HG03045 (cell line): ENCODE measurements at regions not wholly inside any gene's neighbourhood (a gene's known extent, or its start where the extent isn't known, plus 50 kb on each side); places are given as distances from the start of the nearest gene placed in this dataset.
"Not testable (repeated sequence)": the region's sequence is repeated elsewhere in the genome, so short reads cannot be mapped to it uniquely, and the experiment has no call there.

Experiments
- ATAC-seq: cut with Tn5 transposase; IDR thresholded peaks from one replicate; pipeline ENCODE4 v1.9.1; 2021; ENCODE audit warnings: mild to moderate bottlenecking, moderate library complexity; ENCODE audit not compliant: unreplicated experiment

DNA sequence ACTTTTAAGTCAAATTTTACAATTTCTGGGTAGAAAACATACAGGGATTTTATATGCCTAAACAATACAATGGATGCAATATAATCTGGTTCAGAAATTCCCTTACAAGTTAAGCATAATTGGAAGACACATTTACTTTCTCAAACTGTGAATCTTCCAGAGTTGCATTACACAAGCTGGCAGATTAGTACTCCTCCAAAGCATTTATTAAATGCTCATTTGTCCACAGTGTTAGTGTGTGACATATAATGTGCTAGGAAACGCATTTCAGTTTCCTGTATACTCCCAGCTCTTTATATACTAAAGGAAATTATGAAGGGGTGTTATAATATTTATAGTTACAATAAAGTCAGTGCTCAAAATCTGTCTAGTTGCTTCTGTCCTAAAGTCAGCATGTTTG, 239.0 kb upstream of the FIGN start:
- no peak for ATAC-seq

DNA sequence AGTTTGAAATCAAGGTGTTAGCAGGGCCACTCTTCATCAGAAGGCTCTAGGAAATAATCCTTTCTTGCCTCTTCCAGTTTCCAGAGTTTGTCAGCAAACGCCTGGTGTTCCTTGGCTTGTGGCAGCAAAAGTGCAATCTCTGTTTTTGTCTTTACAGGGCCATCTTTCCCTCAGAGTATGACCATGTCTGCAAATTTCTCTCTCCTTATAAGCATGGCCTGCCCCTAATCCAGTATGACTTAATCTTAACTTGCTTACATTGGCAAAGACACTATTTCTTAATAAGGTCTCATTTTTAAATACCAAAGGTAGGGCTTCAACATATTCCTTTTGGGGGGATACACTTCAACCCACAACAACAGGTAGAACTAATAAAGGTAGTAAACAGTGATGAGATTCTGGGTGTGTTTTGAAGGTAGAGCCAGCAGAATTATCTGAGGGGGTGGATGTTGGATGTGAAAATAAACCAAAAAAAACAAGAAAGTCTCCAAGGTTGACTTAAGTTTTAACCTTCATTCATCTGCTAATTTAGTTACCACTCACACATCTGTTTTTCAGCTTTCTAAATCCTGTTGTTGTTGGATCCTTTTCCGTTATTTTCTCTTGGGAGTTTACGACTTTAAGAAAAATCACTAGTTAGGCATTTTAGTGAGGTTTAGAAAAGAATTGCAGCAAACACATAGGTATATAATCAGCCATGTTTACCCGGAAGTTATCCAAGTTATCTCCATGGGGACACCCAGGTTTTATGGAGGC, 234.4 kb upstream of the FIGN start:
- no peak for ATAC-seq

DNA sequence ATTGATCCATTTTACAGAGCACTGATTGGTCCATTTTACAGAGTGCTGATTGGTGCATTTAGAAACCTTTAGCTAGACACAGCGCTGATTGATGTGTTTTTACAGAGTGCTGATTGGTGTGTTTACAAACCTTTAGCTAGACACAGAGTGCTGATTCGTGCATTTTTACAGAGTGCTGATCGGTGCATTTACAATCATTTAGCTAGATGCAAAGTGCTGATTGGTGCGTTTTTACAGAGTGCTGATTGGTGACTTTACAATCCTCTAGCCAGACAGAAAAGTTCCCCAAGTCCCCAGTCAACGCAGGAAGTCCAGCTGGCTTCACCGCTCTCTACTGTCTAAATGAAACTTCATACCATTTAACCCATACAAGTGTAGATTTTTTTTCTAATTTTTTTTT, 228.5 kb upstream of the FIGN start:
- not testable (repeated sequence) for ATAC-seq

DNA sequence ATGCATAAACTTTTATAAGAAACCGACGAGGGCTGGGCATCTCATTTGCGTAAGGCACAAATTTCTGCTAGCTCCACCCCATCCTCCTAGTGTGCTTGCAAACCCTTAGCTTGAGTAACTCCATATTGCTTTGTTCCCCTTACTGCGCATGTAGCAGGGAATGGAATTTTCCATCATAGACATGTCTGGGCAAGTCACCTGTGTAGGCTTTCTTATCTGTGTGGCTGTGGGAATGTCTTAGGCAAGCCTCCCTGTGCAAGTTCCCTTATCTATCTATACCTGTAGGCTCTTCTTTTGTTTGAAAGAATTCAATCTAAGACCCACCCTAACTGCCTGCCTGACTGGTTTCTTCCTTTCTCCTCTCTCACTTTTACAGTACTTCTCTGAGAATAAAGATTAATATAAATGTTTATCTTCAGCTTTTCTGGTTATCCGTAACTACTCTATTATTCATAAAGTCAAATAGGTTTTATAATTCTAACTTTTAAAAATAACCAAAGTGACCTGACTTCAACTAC, 217.6 kb upstream of the FIGN start:
- no peak for ATAC-seq

DNA sequence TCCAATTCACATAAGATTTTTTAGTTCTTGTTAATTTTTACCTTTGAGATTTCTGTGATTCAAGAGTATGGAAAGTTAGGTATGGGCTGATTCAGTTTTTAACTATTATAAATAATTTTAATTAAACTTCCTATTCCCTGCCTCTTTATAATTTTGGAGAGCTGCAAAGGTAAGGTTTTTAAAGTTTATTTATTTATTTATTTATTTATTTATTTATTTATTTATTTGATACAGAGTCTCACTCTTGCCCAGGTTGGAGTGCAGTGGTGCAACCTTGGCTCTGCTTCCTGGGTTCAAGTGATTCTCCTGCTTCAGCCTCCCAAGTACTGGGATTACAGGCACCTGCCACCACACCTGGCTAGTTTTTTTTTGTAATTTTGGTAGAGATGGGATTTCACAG, 215.5 kb upstream of the FIGN start:
- ATAC-seq, result no peak

DNA sequence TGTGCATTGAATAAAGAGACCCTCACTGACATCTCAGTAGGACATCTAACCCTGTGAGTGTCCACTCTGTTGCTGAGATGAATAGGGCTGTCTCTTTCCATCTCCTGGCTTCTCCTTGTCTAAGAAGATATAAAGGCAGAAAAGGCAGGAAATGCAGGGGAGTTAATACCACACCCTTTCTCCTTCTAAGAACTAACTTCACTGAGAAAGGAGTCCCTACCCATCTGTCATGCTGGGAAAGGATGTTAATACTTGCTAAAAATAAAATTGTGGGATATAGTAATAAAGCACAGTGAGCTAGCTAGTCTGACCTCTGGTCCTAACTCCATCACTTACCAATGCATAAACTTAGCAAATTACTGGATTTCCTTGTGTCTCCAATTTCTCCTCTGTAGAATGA, 213.9 kb upstream of the FIGN start:
- no peak for ATAC-seq

DNA sequence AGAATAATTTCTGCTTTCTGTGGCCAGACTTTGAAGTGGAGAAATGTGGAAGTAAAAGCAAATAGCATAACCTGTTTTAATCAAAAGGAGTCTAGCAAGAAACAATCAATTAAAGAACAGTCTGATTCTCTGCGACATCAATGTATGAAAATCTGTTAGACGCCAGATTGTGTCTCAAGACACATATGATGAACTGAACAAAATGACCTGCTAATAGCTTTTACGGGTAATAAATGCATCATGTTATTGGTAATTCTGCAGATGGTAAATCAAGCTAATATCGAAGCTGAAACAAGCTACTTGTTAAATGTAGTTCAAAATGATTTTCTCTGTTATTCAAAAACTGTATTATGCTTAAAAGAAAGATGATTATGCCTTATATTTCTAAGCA, 208.5 kb upstream of the FIGN start:
- no peak for ATAC-seq

DNA sequence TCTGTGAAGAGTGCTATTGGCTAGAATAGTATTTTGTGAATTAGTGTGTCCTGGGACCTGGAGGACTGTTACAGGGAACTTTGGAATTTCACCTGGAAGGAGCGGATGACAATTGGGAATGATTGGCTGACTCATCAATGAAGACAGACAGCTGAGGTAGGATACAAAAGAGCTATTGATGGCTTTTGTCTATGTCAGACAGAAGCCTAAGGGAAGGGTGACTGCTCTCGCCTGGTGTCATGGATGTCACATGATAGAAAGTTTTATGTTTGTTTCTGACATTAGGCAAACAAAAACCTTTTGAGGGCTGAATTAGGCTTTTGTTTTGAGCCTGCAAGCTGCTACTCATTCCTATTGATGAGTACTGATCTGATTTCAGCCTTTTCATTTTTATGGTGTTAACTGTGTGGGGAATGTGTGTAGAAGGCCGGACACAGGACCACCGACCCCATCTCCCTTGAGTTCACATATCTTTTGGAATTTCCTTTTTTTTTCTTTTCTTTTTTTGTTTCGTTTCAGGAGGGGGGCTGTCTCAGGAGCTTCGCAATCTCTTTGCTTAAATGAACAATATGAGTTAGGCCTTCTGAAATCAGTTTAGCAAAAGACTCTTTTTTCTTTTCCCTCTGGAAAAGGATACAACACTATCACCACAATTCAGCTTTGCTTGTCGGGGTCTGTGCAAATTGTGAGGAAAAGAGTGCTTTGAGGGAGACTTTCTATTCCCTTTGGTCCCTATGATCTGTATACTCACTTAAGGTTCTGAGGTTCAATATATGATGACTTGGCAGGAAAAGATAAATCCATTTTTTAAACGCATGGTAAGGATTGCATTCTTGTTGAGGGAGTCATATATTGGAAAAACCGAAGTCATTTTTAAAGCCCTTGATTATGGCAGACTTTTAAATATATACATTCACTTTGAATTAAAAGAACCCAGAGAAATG, 207.9 kb upstream of the FIGN start:
- ATAC-seq, result no peak

DNA sequence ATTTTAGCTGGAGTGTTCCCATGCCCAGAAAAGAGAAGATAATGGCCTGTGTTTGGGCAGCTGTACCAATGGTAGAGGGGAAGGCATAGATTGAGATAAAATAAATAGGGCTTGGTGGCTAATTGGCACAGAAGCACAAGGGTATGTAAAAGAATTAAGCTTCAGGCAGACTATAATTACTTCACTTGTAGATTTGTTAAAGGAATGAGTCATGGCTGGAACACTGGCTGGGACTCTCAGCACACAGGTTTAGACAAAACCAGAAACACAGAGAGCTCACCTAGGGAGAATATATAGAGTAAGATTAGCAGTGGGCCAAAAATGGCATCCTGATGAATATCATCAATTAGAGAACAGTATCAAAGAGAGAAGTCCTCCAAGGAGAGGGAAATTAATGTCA, 198.3 kb upstream of the FIGN start:
- ATAC-seq, result no peak

DNA sequence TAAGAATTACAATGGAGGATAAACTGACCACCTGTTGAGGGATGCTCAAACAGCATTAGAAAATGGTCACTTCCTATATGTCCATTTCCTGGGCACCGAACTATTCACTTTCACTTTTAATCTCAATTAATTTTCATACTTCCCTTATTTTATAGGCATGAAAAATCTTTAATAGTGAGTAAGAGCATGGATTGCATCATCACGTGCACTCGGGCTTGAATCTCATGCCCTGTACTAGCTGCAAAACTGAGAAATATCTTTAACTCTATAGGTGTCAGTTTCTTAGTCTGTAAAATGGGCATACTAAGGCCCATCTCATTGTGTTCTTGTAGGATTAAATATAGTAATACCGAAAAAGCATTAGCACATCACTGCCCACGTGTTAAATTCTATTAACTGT, 183.9 kb upstream of the FIGN start:
- no peak for ATAC-seq

DNA sequence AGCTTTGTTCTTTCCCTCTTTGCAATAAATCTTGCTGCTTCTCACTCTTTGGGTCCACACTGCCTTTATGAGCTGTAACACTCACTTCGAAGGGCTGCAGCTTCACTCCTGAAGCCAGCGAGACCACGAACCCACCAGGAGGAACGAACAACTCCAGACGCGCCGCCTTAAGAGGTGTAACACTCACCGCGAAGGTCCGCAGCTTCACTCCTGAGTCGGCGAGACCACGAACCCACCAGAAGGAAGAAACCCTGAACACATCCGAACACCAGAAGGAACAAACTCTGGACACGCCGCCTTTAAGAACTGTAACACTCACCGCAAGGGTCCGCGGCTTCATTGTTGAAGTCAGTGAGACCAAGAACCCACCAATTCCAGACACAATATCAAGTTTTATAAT, 178.7 kb upstream of the FIGN start:
- not testable (repeated sequence) for ATAC-seq

DNA sequence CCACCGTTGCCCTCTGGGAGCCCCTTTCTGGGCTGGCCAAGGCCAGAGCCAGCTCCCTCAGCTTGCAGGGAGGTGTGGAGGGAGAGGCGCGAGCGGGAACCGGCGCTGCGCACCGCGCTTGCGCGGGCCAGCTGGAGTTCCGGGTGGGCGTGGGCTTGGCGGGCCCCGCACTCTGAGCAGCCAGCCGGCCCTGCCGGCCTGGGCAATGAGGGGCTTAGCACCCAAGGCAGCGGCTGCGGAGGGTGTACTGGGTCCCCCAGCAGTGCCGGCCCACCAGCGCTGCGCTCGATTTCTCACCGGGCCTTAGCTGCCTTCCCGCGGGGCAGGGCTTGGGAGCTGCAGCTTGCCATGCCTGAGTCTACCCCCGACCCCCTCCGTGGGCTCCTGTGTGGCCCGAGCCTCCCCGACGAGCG, 177.7 kb upstream of the FIGN start:
- not testable (repeated sequence) for ATAC-seq

DNA sequence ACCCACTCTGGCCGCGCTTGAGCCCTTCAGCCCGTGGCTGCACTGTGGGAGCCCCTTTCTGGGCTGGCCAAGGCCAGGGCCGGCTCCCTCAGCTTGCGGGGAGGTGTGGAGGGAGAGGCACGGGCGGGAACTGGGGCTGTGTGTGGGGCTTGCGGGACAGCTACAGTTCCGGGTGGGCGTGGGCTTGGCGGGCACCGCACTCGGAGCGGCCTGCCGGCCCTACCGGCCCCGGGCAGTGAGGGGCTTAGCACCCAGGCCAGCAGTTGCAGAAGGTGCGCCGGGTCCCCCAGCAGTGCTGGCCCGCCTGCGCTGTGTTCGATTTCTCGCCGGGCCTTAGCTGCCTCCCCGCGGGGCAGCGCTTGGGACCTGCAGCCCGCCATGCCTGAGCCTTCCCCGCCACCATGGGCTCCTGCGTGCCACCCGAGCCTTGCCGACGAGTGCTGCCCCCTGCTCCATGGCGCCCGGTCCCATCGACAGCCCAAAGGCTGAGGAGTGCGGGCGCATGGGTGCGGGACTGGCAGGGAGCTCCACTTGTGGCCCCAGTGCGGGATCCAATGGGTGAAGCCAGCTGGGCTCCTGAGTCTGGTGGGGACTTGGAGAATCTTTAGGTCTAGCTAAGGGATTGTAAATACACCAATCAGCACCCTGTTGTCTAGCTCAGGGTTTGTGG, 173.7 kb upstream of the FIGN start:
- no peak for ATAC-seq

DNA sequence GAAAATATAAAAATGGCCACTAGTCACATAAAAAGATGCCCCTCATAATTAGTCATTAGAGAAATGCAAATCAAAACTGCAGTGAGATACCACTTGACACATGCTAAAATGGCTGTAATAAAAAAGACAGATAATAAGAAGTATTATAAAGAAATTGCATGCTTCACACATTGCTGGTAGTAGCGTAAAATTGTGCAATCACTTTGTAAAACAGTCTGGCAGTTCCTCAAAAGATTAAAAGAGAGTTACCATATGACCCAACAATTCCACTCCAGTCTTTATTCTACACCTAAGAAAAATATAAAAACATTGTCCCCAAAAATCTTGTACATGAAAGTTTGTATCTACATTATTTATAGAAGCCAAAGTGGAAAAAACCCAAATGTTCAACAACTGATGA, 170.6 kb upstream of the FIGN start:
- no peak for ATAC-seq

DNA sequence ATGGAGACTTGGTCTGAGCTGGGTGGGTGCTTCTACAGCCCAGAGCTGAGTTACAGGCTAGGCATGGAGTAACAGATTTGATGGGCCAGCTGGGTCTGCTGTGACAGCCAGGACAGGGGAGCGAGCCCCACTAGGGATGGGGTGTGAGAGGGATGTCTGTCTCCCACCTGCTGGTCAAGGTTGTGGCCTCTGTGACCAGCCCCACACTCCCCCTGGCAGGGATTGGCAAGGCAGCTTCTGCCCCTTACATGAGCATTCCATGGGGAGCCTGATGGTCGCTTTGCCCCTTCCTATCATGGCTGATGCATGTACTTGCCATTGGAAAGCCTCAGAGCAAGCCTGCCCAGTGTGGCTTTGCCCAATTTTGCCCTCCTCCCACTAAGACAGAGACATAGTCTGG, 162.0 kb upstream of the FIGN start:
- no peak for ATAC-seq

DNA sequence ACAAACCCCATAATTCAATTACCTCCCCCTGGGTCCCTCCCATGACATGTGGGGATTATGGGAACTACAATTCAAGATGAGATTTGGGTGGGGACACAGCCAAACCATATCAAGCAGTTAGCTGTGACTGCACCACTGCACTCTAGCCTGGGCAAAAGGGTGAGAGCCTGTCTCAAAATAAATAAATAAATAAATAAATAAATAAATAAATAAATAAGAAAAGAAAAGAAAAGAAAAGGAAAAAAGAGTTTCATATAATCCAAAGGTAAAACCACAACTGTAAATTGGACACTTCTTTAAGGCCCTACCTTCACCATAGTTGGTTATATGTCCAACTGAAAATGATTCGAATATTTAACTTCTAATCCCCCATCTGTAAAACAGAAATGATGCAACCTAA, 157.6 kb upstream of the FIGN start:
- not testable (repeated sequence) for ATAC-seq

DNA sequence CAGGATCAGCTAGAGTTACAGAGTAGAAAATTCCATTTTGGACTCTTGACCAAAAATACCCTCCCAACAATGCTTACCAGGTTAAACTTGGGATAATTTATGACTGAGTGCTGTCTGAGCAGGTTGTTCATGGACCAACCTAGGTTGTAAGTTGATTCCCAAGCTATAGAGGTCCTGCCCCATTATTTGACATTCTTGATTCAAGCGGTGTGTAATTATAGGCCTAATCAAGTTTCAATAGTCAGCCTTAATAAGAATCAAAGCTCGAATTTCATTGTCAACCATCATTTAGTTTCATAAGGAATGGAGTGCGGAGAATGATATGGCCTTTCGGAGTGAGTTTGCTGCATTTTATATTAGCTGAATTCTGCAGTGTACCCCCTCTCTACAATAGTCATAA, 152.8 kb upstream of the FIGN start:
- no peak for ATAC-seq

DNA sequence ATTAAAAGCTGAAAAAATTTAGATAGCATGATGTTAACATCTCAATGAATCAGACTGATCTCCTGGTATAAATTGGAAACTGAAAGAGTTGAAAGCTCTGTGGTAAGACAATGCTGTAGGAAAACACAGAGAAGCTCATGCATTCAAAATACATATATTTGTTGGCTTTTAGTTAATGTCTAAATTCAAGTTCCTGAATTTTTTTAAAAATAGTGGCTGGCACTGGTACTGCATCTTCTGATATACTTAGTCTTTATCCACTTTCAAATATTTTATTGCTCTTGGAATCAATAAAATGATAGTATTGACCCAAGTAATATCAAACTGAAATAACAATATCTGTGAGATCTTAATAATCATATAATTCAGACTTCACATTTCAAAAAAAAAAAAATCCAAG, 151.4 kb upstream of the FIGN start:
- ATAC-seq, result no peak

DNA sequence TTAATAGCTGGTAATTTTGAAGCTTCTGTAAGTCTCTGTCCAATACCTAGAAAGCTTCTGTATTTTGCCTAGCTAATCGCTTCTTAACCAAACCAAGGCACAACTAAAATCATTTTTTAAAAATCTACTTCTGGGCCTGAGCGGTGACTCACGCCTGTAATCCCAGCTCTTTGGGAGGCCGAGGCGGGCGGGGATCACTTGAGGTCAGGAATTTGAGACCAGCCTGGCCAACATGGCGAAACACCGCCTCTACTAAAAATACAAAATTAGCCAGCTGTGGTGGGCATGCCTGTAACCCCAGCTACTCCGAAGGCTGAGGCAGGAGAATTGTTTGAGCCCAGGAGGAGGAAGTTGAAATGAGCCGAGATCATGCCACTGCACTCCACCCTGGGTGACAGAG, 148.6 kb upstream of the FIGN start:
- no peak for ATAC-seq

DNA sequence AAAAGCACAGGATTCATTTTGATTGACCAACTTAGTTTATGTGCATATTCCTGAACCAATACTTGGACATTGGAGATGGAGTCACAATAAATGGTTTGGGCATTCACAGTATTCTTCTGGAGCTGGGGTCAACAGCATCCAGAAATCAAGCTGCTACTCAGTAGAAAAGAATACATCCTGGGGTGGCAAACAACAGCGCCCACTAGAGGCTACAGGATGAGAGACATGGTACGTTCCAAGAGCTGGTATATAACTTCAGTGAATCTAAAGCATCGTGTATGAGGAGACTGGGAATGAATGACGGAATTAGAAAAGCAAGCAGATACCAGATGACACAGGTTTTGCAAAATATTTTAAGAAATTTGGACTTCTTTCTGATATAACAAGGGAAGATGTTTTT, 142.9 kb upstream of the FIGN start:
- no peak for ATAC-seq

DNA sequence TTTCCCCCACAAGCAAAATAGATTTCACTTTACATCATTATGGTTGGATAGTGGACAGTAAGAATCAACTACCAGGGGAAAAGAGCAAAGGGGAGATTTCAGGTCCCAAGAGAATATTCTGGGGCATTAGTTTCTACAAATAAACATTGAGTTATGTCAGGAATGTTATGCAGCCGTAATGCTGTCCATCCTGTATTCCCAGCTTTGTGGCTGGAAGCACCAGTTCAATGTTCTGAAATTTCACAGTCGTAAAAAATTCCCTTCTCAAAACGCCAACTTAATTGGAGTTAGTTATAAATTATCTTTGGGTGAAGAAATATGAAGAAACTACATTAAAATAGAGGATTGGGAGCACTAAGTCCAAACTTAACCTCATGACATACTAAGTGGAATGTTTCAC, 141.5 kb upstream of the FIGN start:
- ATAC-seq, result no peak
